HCT116 (cell line): ENCODE measurements at regions not wholly inside any gene's neighbourhood (a gene's known extent, or its start where the extent isn't known, plus 50 kb on each side); places are given as distances from the start of the nearest gene placed in this dataset.

ENCODE experiments used
- ATAC-seq: fragments of 200-7000 bp; cut with Tn5 transposase; 2 replicates; pipeline ENCODE4 v1.9.1; 2020; ENCODE audit warnings: mild to moderate bottlenecking, moderate library complexity
- BruUV-seq: library from RNA; stranded (reverse); fragments of 400-500 nt; replicated peaks from 2 replicates; lab custom pipeline; 2021; lab: Mats Ljungman, UMichigan
- CTCF ChIA-PET: fragments of 300-600 bp; sonication (Branson Sonifier 250); formaldehyde crosslinking; loops from one replicate; lab custom pipeline; 2021; ENCODE audit warnings: antibody characterized with exemption; lab: Charles Lee
- POLR2A ChIA-PET: fragments of 300-600, 350-600 bp; sonication (Branson Sonifier 250); formaldehyde crosslinking; loops from one replicate; lab custom pipeline; 2021; ENCODE audit warnings: antibody characterized with exemption; lab: Charles Lee
- RAD21 ChIA-PET, 2 experiments: fragments of 300-600 bp; sonication (Branson Sonifier 250); formaldehyde crosslinking; loops; one replicate each; lab custom pipeline; 2023; ENCODE audit warnings: low total read pairs in 2 of 2; ENCODE audit not compliant: uncharacterized antibody in 2 of 2, unreplicated experiment in 2 of 2, low non-redundant PET in 1 of 2; lab: Charles Lee
- DNase-seq: peaks from one replicate; pipeline ENCODE4 v3.0.0-alpha.2; 2010; ENCODE audit warnings: low read depth, low spot score
- H2AFZ ChIP-seq: fragments of 200-600 bp; shearing (Covaris generic), sonication (generic); 2 replicates; pipeline ENCODE4 v1.6.1; 2017; ENCODE audit warnings: low read depth, mixed run types, mixed read lengths, antibody characterized with exemption, low read length; ENCODE audit not compliant: poor library complexity, severe bottlenecking
- H3K27ac ChIP-seq: 2 replicates; pipeline ENCODE4 v1.5.1; 2012; ENCODE audit warnings: low read depth, low read length
- H3K27me3 ChIP-seq: fragments of 200-600 bp; sonication (generic); 2 replicates; pipeline ENCODE4 v1.6.1; 2016; ENCODE audit warnings: mixed run types, low read length, mixed read lengths; ENCODE audit not compliant: insufficient read depth
- H3K36me3 ChIP-seq, 2 experiments: fragments of 200-500 bp in 1 of 2; fragments of 200-600 bp in 1 of 2; sonication (Bioruptor generic) in 1 of 2; sonication (generic) in 1 of 2; 2 replicates each; pipeline versions ENCODE4 v1.5.1 to v1.6.1; 2014 to 2016; ENCODE audit warnings: low read length in 2 of 2, inconsistent platforms in 1 of 2, mixed read lengths in 1 of 2, mixed run types in 1 of 2; ENCODE audit not compliant: insufficient read depth in 2 of 2, control insufficient read depth in 1 of 2
- H3K4me1 ChIP-seq, 2 experiments: fragments of 200-600 bp in 1 of 2; sonication (generic) in 1 of 2; 2 replicates each; pipeline versions ENCODE4 v1.5.1 to v1.6.1; 2012 to 2017; ENCODE audit warnings: low read length in 2 of 2, inconsistent platforms in 1 of 2, mild to moderate bottlenecking in 1 of 2, mixed read lengths in 1 of 2, mixed run types in 1 of 2, moderate library complexity in 1 of 2; ENCODE audit not compliant: insufficient read depth in 2 of 2, control insufficient read depth in 1 of 2
- H3K4me2 ChIP-seq: fragments of 200-600 bp; sonication (generic); 2 replicates; pipeline ENCODE4 v1.6.1; 2017; ENCODE audit warnings: mixed run types, low read length, mixed read lengths
- H3K4me3 ChIP-seq, 2 experiments: fragments of 200-600 bp in 1 of 2; sonication (generic) in 1 of 2; replicated peaks in 1 of 2; 2 replicates each; pipeline ENCODE4 v1.5.1; 2011 to 2016; ENCODE audit warnings: low read length in 2 of 2, control low read depth in 1 of 2, low read depth in 1 of 2, mild to moderate bottlenecking in 1 of 2, mixed read lengths in 1 of 2, mixed run types in 1 of 2
- H3K79me2 ChIP-seq: fragments of 200-600 bp; sonication (generic); 2 replicates; pipeline ENCODE4 v1.6.1; 2017; ENCODE audit warnings: mild to moderate bottlenecking, mixed run types, low read length, moderate library complexity, mixed read lengths; ENCODE audit not compliant: insufficient read depth
- H3K9ac ChIP-seq: fragments of 200-600 bp; sonication (generic); 2 replicates; pipeline ENCODE4 v1.6.1; 2016; ENCODE audit warnings: low read length, mixed read lengths
- H3K9me2 ChIP-seq: fragments of 200-600 bp; sonication (generic), shearing (Covaris generic); 2 replicates; pipeline ENCODE4 v1.6.1; 2017; ENCODE audit warnings: mixed run types, mild to moderate bottlenecking, moderate library complexity; ENCODE audit not compliant: insufficient read depth
- H3K9me3 ChIP-seq, 2 experiments: fragments of 200-500 bp in 1 of 2; fragments of 200-600 bp in 1 of 2; sonication (Bioruptor generic) in 1 of 2; sonication (generic) in 1 of 2; 2 replicates each; pipeline ENCODE4 v1.6.1; 2014 to 2017; ENCODE audit warnings: low read length in 2 of 2, mixed read lengths in 2 of 2, inconsistent platforms in 1 of 2, low read depth in 1 of 2, mild to moderate bottlenecking in 1 of 2, mixed run types in 1 of 2, moderate library complexity in 1 of 2; ENCODE audit not compliant: control insufficient read depth in 1 of 2, insufficient read depth in 1 of 2
- H4K20me1 ChIP-seq: fragments of 200-600 bp; sonication (generic), shearing (Covaris generic); 2 replicates; pipeline ENCODE4 v1.6.1; 2017; ENCODE audit warnings: mixed run types, mild to moderate bottlenecking, moderate library complexity; ENCODE audit not compliant: insufficient read depth
- CEBPB ChIP-seq: IDR thresholded peaks from 2 replicates; pipeline ENCODE4 v1.6.1; 2012; ENCODE audit warnings: low read depth
- EGR1 ChIP-seq: IDR thresholded peaks from 2 replicates; pipeline ENCODE4 v1.6.1; 2012; ENCODE audit warnings: low read depth
- ELF1 ChIP-seq: IDR thresholded peaks from 2 replicates; pipeline ENCODE4 v1.6.1; 2012; ENCODE audit warnings: low read depth, borderline replicate concordance
- EZH2 ChIP-seq: fragments of 200-600 bp; sonication (generic); IDR thresholded peaks from 2 replicates; pipeline ENCODE4 v1.6.1; 2017; ENCODE audit warnings: antibody characterized with exemption, mixed run types
- FOSL1 ChIP-seq: IDR thresholded peaks from 2 replicates; pipeline ENCODE4 v1.6.1; 2012; ENCODE audit warnings: low read depth
- JUND ChIP-seq: IDR thresholded peaks from 2 replicates; pipeline ENCODE4 v1.6.1; 2012
- POLR2A ChIP-seq: IDR thresholded peaks from 2 replicates; pipeline ENCODE4 v1.7.0; 2011; ENCODE audit warnings: borderline replicate concordance; ENCODE audit not compliant: insufficient read depth, insufficient read length; ENCODE audit errors: extremely low read depth
- POLR2AphosphoS5 ChIP-seq: IDR thresholded peaks from 2 replicates; pipeline ENCODE4 v1.6.1; 2011; ENCODE audit warnings: mild to moderate bottlenecking, low read depth, low read length, moderate library complexity
- RAD21 ChIP-seq: IDR thresholded peaks from 2 replicates; pipeline ENCODE4 v1.6.1; 2012; ENCODE audit warnings: low read depth, mild to moderate bottlenecking
- SP1 ChIP-seq: IDR thresholded peaks from 2 replicates; pipeline ENCODE4 v1.6.1; 2012; ENCODE audit warnings: low read depth
- SRF ChIP-seq: IDR thresholded peaks from 2 replicates; pipeline ENCODE4 v1.6.1; 2012; ENCODE audit warnings: low read depth
- TCF7L2 ChIP-seq: IDR thresholded peaks from 2 replicates; pipeline ENCODE4 v1.7.0; 2011; ENCODE audit warnings: borderline replicate concordance, inconsistent platforms; ENCODE audit not compliant: insufficient read depth, insufficient read length; ENCODE audit errors: extremely low read depth
- YY1 ChIP-seq: IDR thresholded peaks from 2 replicates; pipeline ENCODE4 v1.6.1; 2011; ENCODE audit warnings: low read length, low read depth, moderate library complexity, mild to moderate bottlenecking; ENCODE audit not compliant: insufficient replicate concordance; ENCODE audit errors: extremely low read depth
- intact Hi-C: fragments of 100-400 bp; cut with micrococcal nuclease; formaldehyde crosslinking; loops from 2 replicates; pipeline ENCODE4 v1.10.0; 2022
- TF ChIP-seq, protein P1 (sequence below): IDR thresholded peaks from 2 replicates; pipeline ENCODE4 v1.6.1; 2012
- TF ChIP-seq, protein P2 (sequence below): IDR thresholded peaks from 2 replicates; pipeline ENCODE4 v1.6.1; 2012; ENCODE audit warnings: low read depth
- TF ChIP-seq, protein P3 (sequence below): IDR thresholded peaks from 2 replicates; pipeline ENCODE4 v1.6.1; 2012
- TF ChIP-seq, protein P4 (sequence below), 3 experiments: fragments of 200-600 bp in 1 of 3; sonication (generic) in 1 of 3; IDR thresholded peaks in 2 of 3; conservative IDR thresholded peaks in 1 of 3; 2 replicates each; pipeline ENCODE4 v1.5.1; 2012 to 2017; ENCODE audit warnings: low read depth in 2 of 3, low read length in 2 of 3, antibody characterized with exemption in 1 of 3, borderline replicate concordance in 1 of 3, control low read depth in 1 of 3, mild to moderate bottlenecking in 1 of 3, mixed read lengths in 1 of 3, mixed run types in 1 of 3, moderate library complexity in 1 of 3; ENCODE audit not compliant: insufficient read depth in 1 of 3

DNA sequence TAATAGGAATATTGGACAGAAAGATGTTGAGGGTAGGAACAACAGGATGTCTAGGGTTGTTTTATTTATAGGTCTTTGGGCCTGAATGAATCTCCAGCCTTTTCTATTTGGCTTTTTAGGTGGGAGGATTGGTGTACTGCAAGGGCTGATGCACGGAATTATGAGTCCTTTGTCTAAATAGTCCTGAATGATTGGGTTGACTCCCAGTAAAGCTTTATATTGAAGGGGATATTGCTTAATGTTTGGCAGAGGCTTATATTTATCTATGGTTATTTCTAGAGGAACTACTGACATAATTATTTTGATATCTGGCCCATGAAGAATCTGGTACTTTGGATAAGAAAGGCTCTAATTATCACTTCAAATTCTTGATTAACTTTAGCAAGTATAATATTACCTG, 253.6 kb upstream of the AVPR1A start (continued):
- no peak for TF ChIP-seq EZH2
- no peak for TF ChIP-seq POLR2AphosphoS5
- TF ChIP-seq FOSL1 = no peak
- no peak for TF ChIP-seq EGR1
- TF ChIP-seq, protein P1, sequence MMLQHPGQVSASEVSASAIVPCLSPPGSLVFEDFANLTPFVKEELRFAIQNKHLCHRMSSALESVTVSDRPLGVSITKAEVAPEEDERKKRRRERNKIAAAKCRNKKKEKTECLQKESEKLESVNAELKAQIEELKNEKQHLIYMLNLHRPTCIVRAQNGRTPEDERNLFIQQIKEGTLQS = no peak
- no peak for TF ChIP-seq RAD21
- TF ChIP-seq TCF7L2 = no peak
- TF ChIP-seq ELF1 = no peak
- TF ChIP-seq SP1 = no peak
- TF ChIP-seq, all 23 proteins: peak for 0

DNA sequence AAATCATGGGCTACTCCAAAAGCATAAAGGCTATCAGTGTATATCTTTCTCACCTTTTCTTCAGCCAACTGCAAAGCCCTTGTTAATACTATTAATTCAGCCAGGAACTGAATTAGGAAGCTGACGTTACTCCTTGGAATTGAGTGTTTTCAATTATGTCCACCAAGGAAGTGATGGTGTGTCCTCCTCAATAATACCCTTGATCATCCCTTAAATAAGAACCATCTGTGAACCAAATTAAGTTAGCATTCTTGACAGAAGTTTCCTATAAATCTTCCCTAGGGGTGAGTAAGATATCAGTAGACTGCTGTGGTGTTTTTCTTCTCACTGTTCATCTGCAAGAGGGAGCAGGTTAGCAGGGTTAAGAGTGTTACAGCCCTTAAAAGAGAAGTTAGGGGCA, 252.3 kb upstream of the AVPR1A start:
- H4K20me1 ChIP-seq = no peaks in the 10 kb centered on the region
- TF ChIP-seq RAD21 (no peak), JUND (no peak), EZH2 (no peak), SP1 (no peak), POLR2A (no peak), CEBPB (no peak), ELF1 (no peak), SRF (no peak), YY1 (no peak)
- TF ChIP-seq, protein P2, sequence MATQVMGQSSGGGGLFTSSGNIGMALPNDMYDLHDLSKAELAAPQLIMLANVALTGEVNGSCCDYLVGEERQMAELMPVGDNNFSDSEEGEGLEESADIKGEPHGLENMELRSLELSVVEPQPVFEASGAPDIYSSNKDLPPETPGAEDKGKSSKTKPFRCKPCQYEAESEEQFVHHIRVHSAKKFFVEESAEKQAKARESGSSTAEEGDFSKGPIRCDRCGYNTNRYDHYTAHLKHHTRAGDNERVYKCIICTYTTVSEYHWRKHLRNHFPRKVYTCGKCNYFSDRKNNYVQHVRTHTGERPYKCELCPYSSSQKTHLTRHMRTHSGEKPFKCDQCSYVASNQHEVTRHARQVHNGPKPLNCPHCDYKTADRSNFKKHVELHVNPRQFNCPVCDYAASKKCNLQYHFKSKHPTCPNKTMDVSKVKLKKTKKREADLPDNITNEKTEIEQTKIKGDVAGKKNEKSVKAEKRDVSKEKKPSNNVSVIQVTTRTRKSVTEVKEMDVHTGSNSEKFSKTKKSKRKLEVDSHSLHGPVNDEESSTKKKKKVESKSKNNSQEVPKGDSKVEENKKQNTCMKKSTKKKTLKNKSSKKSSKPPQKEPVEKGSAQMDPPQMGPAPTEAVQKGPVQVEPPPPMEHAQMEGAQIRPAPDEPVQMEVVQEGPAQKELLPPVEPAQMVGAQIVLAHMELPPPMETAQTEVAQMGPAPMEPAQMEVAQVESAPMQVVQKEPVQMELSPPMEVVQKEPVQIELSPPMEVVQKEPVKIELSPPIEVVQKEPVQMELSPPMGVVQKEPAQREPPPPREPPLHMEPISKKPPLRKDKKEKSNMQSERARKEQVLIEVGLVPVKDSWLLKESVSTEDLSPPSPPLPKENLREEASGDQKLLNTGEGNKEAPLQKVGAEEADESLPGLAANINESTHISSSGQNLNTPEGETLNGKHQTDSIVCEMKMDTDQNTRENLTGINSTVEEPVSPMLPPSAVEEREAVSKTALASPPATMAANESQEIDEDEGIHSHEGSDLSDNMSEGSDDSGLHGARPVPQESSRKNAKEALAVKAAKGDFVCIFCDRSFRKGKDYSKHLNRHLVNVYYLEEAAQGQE = no peak
- TF ChIP-seq, protein P3, sequence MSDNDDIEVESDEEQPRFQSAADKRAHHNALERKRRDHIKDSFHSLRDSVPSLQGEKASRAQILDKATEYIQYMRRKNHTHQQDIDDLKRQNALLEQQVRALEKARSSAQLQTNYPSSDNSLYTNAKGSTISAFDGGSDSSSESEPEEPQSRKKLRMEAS = no peak
- TF ChIP-seq, protein P4, sequence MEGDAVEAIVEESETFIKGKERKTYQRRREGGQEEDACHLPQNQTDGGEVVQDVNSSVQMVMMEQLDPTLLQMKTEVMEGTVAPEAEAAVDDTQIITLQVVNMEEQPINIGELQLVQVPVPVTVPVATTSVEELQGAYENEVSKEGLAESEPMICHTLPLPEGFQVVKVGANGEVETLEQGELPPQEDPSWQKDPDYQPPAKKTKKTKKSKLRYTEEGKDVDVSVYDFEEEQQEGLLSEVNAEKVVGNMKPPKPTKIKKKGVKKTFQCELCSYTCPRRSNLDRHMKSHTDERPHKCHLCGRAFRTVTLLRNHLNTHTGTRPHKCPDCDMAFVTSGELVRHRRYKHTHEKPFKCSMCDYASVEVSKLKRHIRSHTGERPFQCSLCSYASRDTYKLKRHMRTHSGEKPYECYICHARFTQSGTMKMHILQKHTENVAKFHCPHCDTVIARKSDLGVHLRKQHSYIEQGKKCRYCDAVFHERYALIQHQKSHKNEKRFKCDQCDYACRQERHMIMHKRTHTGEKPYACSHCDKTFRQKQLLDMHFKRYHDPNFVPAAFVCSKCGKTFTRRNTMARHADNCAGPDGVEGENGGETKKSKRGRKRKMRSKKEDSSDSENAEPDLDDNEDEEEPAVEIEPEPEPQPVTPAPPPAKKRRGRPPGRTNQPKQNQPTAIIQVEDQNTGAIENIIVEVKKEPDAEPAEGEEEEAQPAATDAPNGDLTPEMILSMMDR (IDR thresholded peaks at IDR 0.05 in 2 of 3, conservative IDR thresholded peaks at IDR 0.05 in 1 of 3; ENCODE audit: borderline replicate concordance in 1 of 3, insufficient read depth in 1 of 3, low read depth in 2 of 3, low read length in 2 of 3) = no peak
- TF ChIP-seq, protein P1 = no peak
- TF ChIP-seq, all 23 proteins: peak for 0
- no peaks in the 10 kb centered on the region for H3K4me1 ChIP-seq
- RAD21 ChIA-PET = no interaction called here
- BruUV-seq = no TSS peak
- H3K4me3 ChIP-seq = no peak overlapping the region
- H3K9ac ChIP-seq = no peak overlapping the region
- no peak overlapping the region for H3K27ac ChIP-seq
- POLR2A ChIA-PET = no interaction called here
- no peak overlapping the region for H2AFZ ChIP-seq
- no peaks in the 10 kb centered on the region for H3K36me3 ChIP-seq
- CTCF ChIA-PET = no interaction called here
- no peaks in the 10 kb centered on the region for H3K27me3 ChIP-seq
- no peaks in the 10 kb centered on the region for H3K9me2 ChIP-seq
- no peaks in the 10 kb centered on the region for H3K79me2 ChIP-seq
- ATAC-seq (no peak), DNase-seq (no peak)
- no peak overlapping the region for H3K4me2 ChIP-seq
- no peaks in the 10 kb centered on the region for H3K9me3 ChIP-seq
- intact Hi-C loops = no loop called here
